ENCODE measurements at regions not wholly inside any gene's neighbourhood (a gene's known extent, or its start where the extent isn't known, plus 50 kb on each side); places are given as distances from the start of the nearest gene placed in this dataset.
A peak's percentile ranks its signal among the peaks of the same experiment; 100 is the strongest.

DNA sequence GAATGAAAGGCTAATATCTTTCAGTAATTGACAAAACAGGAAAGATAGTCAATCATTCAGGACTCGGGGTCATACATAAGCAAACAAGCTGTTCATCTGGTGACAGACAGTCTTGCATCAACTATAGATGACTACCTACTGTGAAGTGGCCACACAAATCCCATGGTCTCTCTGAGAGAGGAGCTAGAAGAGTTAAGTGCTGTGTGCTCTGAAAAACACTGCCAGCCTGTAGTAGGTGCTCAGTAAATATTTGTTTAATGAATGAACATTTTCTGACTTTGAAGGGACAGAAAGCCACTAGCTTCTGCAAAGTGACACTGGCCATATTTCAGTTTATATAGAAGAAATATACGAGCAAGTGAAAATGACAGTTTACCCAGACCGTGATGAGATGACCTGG lies 184.0 kb upstream of the CHAC2 start:
- Histone ChIP-seq H3K9me3 (ENCODE audit: control insufficient read depth, low read length) (no peaks in the 10 kb centered on the region), H3K27ac (ENCODE audit: low read depth, low read length) (no peak overlapping the region), H3K27me3 (ENCODE audit: control insufficient read depth, insufficient read depth, low read length, poor library complexity, severe bottlenecking) (no peaks in the 10 kb centered on the region), H3K36me3 (ENCODE audit: control insufficient read depth, insufficient read depth, low read length) (no peaks in the 10 kb centered on the region), H3K4me1 (ENCODE audit: control insufficient read depth, insufficient read depth, low read length) (peaks cover 9% of the 10 kb centered on the region), H3K4me3 (ENCODE audit: low read length) (no peak overlapping the region), H3K9ac (ENCODE audit: extremely low read depth, low read length, poor library complexity, severe bottlenecking) (no peak overlapping the region)
- DNase-seq: no peak
- TF ChIP-seq, protein P1, sequence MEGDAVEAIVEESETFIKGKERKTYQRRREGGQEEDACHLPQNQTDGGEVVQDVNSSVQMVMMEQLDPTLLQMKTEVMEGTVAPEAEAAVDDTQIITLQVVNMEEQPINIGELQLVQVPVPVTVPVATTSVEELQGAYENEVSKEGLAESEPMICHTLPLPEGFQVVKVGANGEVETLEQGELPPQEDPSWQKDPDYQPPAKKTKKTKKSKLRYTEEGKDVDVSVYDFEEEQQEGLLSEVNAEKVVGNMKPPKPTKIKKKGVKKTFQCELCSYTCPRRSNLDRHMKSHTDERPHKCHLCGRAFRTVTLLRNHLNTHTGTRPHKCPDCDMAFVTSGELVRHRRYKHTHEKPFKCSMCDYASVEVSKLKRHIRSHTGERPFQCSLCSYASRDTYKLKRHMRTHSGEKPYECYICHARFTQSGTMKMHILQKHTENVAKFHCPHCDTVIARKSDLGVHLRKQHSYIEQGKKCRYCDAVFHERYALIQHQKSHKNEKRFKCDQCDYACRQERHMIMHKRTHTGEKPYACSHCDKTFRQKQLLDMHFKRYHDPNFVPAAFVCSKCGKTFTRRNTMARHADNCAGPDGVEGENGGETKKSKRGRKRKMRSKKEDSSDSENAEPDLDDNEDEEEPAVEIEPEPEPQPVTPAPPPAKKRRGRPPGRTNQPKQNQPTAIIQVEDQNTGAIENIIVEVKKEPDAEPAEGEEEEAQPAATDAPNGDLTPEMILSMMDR (conservative IDR thresholded peaks at IDR 0.05): no peak
- peaks cover 9% of the 10 kb centered on the region for H3K9me3 Mint-ChIP-seq
- peaks cover 3% of the 10 kb centered on the region for H3K27me3 Mint-ChIP-seq (ENCODE audit: insufficient read depth)
- H3K27ac Mint-ChIP-seq: no peak overlapping the region
- no peaks in the 10 kb centered on the region for H3K36me3 Mint-ChIP-seq (ENCODE audit: low read depth)
- peaks cover 20% of the 10 kb centered on the region for H3K4me1 Mint-ChIP-seq
- WGBS, 2 experiments (ENCODE audit: insufficient coverage in 1 of 2, insufficient read length in 1 of 2): 65 to 83% methylated on average over 2 to 3 of the region's 3 CpGs
- no peak overlapping the region for H3K4me3 Mint-ChIP-seq

DNA sequence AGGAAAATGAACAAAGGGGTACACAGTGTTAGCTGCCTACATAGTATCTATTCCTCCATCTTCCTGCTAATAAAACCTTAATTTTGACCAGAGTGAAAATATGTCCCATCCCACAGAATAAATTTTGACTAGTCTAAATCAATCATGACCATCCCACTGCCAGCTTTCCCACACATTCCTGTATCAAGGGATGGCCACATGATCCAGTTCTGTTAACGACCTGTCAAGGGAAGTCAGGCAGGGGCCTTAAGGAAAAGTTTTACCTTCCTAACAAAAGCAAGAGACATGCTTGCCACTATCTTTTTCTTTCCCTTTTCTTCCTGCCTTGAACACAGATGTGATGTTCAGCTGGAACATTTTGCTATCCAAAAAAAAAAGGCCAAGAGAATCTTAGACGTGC lies 185.0 kb upstream of the CHAC2 start:
- no peaks in the 10 kb centered on the region for H3K9me3 ChIP-seq (ENCODE audit: control insufficient read depth, low read length)
- peaks cover 20% of the 10 kb centered on the region for H3K4me1 Mint-ChIP-seq
- peaks cover 6% of the 10 kb centered on the region for H3K9me3 Mint-ChIP-seq
- peak; percentile 59 for DNase-seq
- WGBS, 2 experiments (ENCODE audit: insufficient coverage in 1 of 2, insufficient read length in 1 of 2): 74% methylated on average over 2 of the region's 2 CpGs; no CpG with 5 or more reads in 1 of the 2 experiments
- TF ChIP-seq, protein P1 (conservative IDR thresholded peaks at IDR 0.05): no peak
- peaks cover 9% of the 10 kb centered on the region for H3K4me1 ChIP-seq (ENCODE audit: control insufficient read depth, insufficient read depth, low read length)
- H3K27me3 ChIP-seq (ENCODE audit: control insufficient read depth, insufficient read depth, low read length, poor library complexity, severe bottlenecking): no peaks in the 10 kb centered on the region
- no peaks in the 10 kb centered on the region for H3K36me3 ChIP-seq (ENCODE audit: control insufficient read depth, insufficient read depth, low read length)
- H3K27ac Mint-ChIP-seq: no peak overlapping the region
- H3K36me3 Mint-ChIP-seq (ENCODE audit: low read depth): no peaks in the 10 kb centered on the region
- no peak overlapping the region for H3K4me3 Mint-ChIP-seq
- H3K27me3 Mint-ChIP-seq (ENCODE audit: insufficient read depth): peaks cover 3% of the 10 kb centered on the region
- H3K27ac ChIP-seq (ENCODE audit: low read depth, low read length): no peak overlapping the region
- no peak overlapping the region for H3K9ac ChIP-seq (ENCODE audit: extremely low read depth, low read length, poor library complexity, severe bottlenecking)
- no peak overlapping the region for H3K4me3 ChIP-seq (ENCODE audit: low read length)

DNA sequence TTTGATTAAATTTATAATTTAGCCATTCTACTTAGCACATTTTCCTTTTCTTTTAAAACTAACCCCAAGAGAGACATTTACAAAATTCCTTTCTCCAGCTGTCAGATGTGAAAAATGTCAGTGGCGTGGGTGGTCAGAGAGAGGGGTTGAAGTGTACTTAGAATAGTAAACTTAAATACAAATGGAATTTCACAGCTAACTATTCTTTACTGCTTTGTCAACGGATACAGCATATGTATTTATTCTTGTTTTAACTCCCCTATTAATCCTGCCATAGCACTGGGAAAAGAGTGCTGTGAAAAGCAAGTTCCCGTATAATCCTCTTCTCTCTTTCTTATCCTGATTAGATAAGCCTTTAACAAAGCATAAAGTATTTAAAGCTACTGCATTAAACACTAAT lies 191.4 kb upstream of the CHAC2 start:
- Histone ChIP-seq H3K36me3 (ENCODE audit: control insufficient read depth, insufficient read depth, low read length) (no peaks in the 10 kb centered on the region), H3K4me3 (ENCODE audit: low read length) (no peak overlapping the region), H3K27me3 (ENCODE audit: control insufficient read depth, insufficient read depth, low read length, poor library complexity, severe bottlenecking) (no peaks in the 10 kb centered on the region), H3K9me3 (ENCODE audit: control insufficient read depth, low read length) (no peaks in the 10 kb centered on the region), H3K27ac (ENCODE audit: low read depth, low read length) (peak overlapping the region; percentile 11), H3K9ac (ENCODE audit: extremely low read depth, low read length, poor library complexity, severe bottlenecking) (no peak overlapping the region), H3K4me1 (ENCODE audit: control insufficient read depth, insufficient read depth, low read length) (peaks cover 5% of the 10 kb centered on the region)
- Mint-ChIP-seq H3K4me1 (peaks cover 23% of the 10 kb centered on the region), H3K27me3 (ENCODE audit: insufficient read depth) (peaks cover 3% of the 10 kb centered on the region), H3K4me3 (no peak overlapping the region), H3K9me3 (no peaks in the 10 kb centered on the region), H3K27ac (no peak overlapping the region), H3K36me3 (ENCODE audit: low read depth) (no peaks in the 10 kb centered on the region)
- 52% methylated on average over 2 of the region's 3 CpGs; no CpG with 5 or more reads in 1 of the 2 experiments for WGBS, 2 experiments (ENCODE audit: insufficient coverage in 1 of 2, insufficient read length in 1 of 2)
- no peak for DNase-seq
- TF ChIP-seq, protein P1 (conservative IDR thresholded peaks at IDR 0.05): no peak
